GM23338 (cell line): ENCODE measurements at regions not wholly inside any gene's neighbourhood (a gene's known extent, or its start where the extent isn't known, plus 50 kb on each side); places are given as distances from the start of the nearest gene placed in this dataset.
A peak's percentile ranks its signal among the peaks of the same experiment; 100 is the strongest.

Source experiments
- ATAC-seq: fragments of 200-7000 bp; cut with Tn5 transposase; 3 replicates; pipeline ENCODE4 v1.9.1; 2020
- DNase-seq: peaks from one replicate; pipeline ENCODE4 v3.0.0-alpha.2; 2015; ENCODE audit warnings: low spot score
- H2AFZ ChIP-seq: fragments of 200-600 bp; sonication (generic); 2 replicates; pipeline ENCODE4 v1.8.0; 2016; ENCODE audit warnings: antibody characterized with exemption, mild to moderate bottlenecking, moderate library complexity
- H3F3A ChIP-seq: fragments of 200-600 bp; sonication (generic); replicated peaks from 2 replicates; pipeline ENCODE4 v1.8.0; 2017; ENCODE audit warnings: antibody characterized with exemption, mixed run types, low read depth
- H3K27ac ChIP-seq: fragments of 200-600 bp; sonication (generic); 2 replicates; pipeline ENCODE4 v1.6.1; 2016; ENCODE audit warnings: low read depth
- H3K27me3 ChIP-seq: fragments of 200-600 bp; sonication (generic); 2 replicates; pipeline ENCODE4 v1.8.0; 2016; ENCODE audit warnings: mild to moderate bottlenecking, mixed run types, moderate library complexity; ENCODE audit not compliant: insufficient read depth
- H3K36me3 ChIP-seq: fragments of 200-600 bp; sonication (generic); 2 replicates; pipeline ENCODE4 v1.8.0; 2016; ENCODE audit warnings: mild to moderate bottlenecking; ENCODE audit not compliant: insufficient read depth
- H3K4me1 ChIP-seq: fragments of 200-600 bp; sonication (generic); 2 replicates; pipeline ENCODE4 v1.8.0; 2016; ENCODE audit warnings: mild to moderate bottlenecking, moderate library complexity; ENCODE audit not compliant: insufficient read depth
- H3K4me2 ChIP-seq: fragments of 200-600 bp; sonication (generic); 2 replicates; pipeline ENCODE4 v1.7.1; 2017; ENCODE audit warnings: mixed run types
- H3K4me3 ChIP-seq: fragments of 200-600 bp; sonication (generic); 2 replicates; pipeline ENCODE4 v1.6.1; 2016; ENCODE audit warnings: mixed run types
- H3K79me2 ChIP-seq: fragments of 200-600 bp; sonication (generic); replicated peaks from 2 replicates; pipeline ENCODE4 v1.8.0; 2017; ENCODE audit warnings: mild to moderate bottlenecking; ENCODE audit not compliant: insufficient read depth
- H3K9me2 ChIP-seq: fragments of 200-600 bp; sonication (generic); 2 replicates; pipeline ENCODE4 v1.8.0; 2017; ENCODE audit not compliant: insufficient read depth
- H4K20me1 ChIP-seq: fragments of 200-600 bp; sonication (generic); replicated peaks from 2 replicates; pipeline ENCODE4 v1.8.0; 2017; ENCODE audit warnings: mild to moderate bottlenecking; ENCODE audit not compliant: insufficient read depth
- H3K27ac Mint-ChIP-seq: 2 replicates; pipeline ENCODE4 v1.8.0; 2020; ENCODE audit warnings: inconsistent platforms, mild to moderate bottlenecking, moderate library complexity, mixed read lengths
- H3K27me3 Mint-ChIP-seq: 3 replicates; pipeline ENCODE4 v1.8.0; 2022; ENCODE audit warnings: low read depth, mild to moderate bottlenecking, moderate library complexity, mixed read lengths, inconsistent platforms; ENCODE audit not compliant: insufficient read depth, poor library complexity
- H3K36me3 Mint-ChIP-seq: 3 replicates; pipeline ENCODE4 v1.8.0; 2021; ENCODE audit warnings: low read depth, mild to moderate bottlenecking, inconsistent platforms, moderate library complexity, mixed read lengths
- H3K4me1 Mint-ChIP-seq: 3 replicates; pipeline ENCODE4 v1.8.0; 2020; ENCODE audit warnings: mild to moderate bottlenecking, inconsistent platforms, mixed read lengths
- H3K4me3 Mint-ChIP-seq: 3 replicates; pipeline ENCODE4 v1.8.0; 2021; ENCODE audit warnings: moderate library complexity, mild to moderate bottlenecking, inconsistent platforms, mixed read lengths
- H3K9me3 Mint-ChIP-seq: 3 replicates; pipeline ENCODE4 v1.8.0; 2020; ENCODE audit warnings: moderate library complexity, mild to moderate bottlenecking, inconsistent platforms, mixed read lengths
- CREB1 ChIP-seq: fragments of 250-450 bp; sonication (Bioruptor Pico); IDR thresholded peaks from 2 replicates; pipeline ENCODE4 v1.5.0; 2020; ENCODE audit warnings: low read depth, mild to moderate bottlenecking, moderate library complexity
- CTCF ChIP-seq, 2 experiments: fragments of 200-600 bp in 1 of 2; sonication (generic) in 1 of 2; conservative IDR thresholded peaks; 2 replicates each; pipeline versions ENCODE4 v1.5.1 to v1.6.1; 2016 to 2017; ENCODE audit warnings: antibody characterized with exemption in 2 of 2, low read depth in 2 of 2, mild to moderate bottlenecking in 2 of 2, moderate library complexity in 1 of 2
- ETS1 ChIP-seq: IDR thresholded peaks from 2 replicates; pipeline ENCODE4 v1.6.1; 2016; ENCODE audit warnings: antibody characterized with exemption
- EZH2 ChIP-seq: fragments of 200-600 bp; sonication (generic); IDR thresholded peaks from one replicate; pipeline ENCODE4 v1.8.0; 2017; ENCODE audit warnings: antibody characterized with exemption, mild to moderate bottlenecking, low read depth; ENCODE audit not compliant: unreplicated experiment
- EZH2phosphoT487 ChIP-seq: fragments of 200-600 bp; sonication (generic); IDR thresholded peaks from one replicate; pipeline ENCODE4 v1.8.1; 2018; ENCODE audit warnings: antibody characterized with exemption; ENCODE audit not compliant: unreplicated experiment
- JUNB ChIP-seq: IDR thresholded peaks from one replicate; pipeline ENCODE4 v1.6.1; 2016; ENCODE audit warnings: antibody characterized with exemption; ENCODE audit not compliant: unreplicated experiment
- NANOG ChIP-seq: IDR thresholded peaks from 2 replicates; pipeline ENCODE4 v1.6.1; 2016; ENCODE audit warnings: antibody characterized with exemption, borderline replicate concordance
- POLR2AphosphoS5 ChIP-seq: IDR thresholded peaks from 2 replicates; pipeline ENCODE4 v1.6.1; 2016; ENCODE audit warnings: antibody characterized with exemption, low read depth
- STAT1 ChIP-seq: IDR thresholded peaks from one replicate; pipeline ENCODE4 v1.6.1; 2016; ENCODE audit warnings: antibody characterized with exemption; ENCODE audit not compliant: unreplicated experiment
- ZNF114 ChIP-seq: fragments of 250-450 bp; sonication (Bioruptor Pico); IDR thresholded peaks from 2 replicates; pipeline ENCODE4 v1.5.0; 2020; ENCODE audit warnings: mild to moderate bottlenecking, moderate library complexity
- ZNF331 ChIP-seq: fragments of 250-450 bp; sonication (Bioruptor Pico); IDR thresholded peaks from 2 replicates; pipeline ENCODE4 v1.5.0; 2020; ENCODE audit warnings: low read depth, mild to moderate bottlenecking, moderate library complexity
- TF ChIP-seq, protein P1 (sequence below): IDR thresholded peaks from one replicate; pipeline ENCODE4 v1.6.1; 2018; ENCODE audit warnings: antibody characterized with exemption; ENCODE audit not compliant: unreplicated experiment

- H3K27ac ChIP-seq: no peak overlapping the region
- no peak for ATAC-seq
- peak overlapping the region; percentile 60; the same call in 1 of the 2 replicates for H2AFZ ChIP-seq
- no peak overlapping the region for H3K4me2 ChIP-seq
- Mint-ChIP-seq H3K9me3 (no peaks in the 10 kb centered on the region), H3K27ac (no peak overlapping the region; the same call in 1 of the 2 replicates), H3K4me1 (peaks cover 13% of the 10 kb centered on the region), H3K27me3 (no peaks in the 10 kb centered on the region), H3K36me3 (no peaks in the 10 kb centered on the region), H3K4me3 (no peak overlapping the region)
- TF ChIP-seq ETS1 (no peak), POLR2AphosphoS5 (no peak), EZH2 (no peak), CREB1 (no peak), STAT1 (no peak), ZNF331 (CRISPR knock-in tag) (no peak), JUNB (no peak), CTCF (conservative IDR thresholded peaks at IDR 0.05; ENCODE audit: low read depth in 2 of 2) (no peak), NANOG (no peak), EZH2phosphoT487 (no peak), ZNF114 (CRISPR knock-in tag) (no peak)
- TF ChIP-seq, protein P1, sequence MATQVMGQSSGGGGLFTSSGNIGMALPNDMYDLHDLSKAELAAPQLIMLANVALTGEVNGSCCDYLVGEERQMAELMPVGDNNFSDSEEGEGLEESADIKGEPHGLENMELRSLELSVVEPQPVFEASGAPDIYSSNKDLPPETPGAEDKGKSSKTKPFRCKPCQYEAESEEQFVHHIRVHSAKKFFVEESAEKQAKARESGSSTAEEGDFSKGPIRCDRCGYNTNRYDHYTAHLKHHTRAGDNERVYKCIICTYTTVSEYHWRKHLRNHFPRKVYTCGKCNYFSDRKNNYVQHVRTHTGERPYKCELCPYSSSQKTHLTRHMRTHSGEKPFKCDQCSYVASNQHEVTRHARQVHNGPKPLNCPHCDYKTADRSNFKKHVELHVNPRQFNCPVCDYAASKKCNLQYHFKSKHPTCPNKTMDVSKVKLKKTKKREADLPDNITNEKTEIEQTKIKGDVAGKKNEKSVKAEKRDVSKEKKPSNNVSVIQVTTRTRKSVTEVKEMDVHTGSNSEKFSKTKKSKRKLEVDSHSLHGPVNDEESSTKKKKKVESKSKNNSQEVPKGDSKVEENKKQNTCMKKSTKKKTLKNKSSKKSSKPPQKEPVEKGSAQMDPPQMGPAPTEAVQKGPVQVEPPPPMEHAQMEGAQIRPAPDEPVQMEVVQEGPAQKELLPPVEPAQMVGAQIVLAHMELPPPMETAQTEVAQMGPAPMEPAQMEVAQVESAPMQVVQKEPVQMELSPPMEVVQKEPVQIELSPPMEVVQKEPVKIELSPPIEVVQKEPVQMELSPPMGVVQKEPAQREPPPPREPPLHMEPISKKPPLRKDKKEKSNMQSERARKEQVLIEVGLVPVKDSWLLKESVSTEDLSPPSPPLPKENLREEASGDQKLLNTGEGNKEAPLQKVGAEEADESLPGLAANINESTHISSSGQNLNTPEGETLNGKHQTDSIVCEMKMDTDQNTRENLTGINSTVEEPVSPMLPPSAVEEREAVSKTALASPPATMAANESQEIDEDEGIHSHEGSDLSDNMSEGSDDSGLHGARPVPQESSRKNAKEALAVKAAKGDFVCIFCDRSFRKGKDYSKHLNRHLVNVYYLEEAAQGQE: no peak
- no peak for DNase-seq
- no peaks in the 10 kb centered on the region for H3F3A ChIP-seq
- H3K27me3 ChIP-seq: no peaks in the 10 kb centered on the region
- H3K4me1 ChIP-seq: peaks cover 8% of the 10 kb centered on the region
- H4K20me1 ChIP-seq: no peaks in the 10 kb centered on the region
- H3K9me2 ChIP-seq: no peaks in the 10 kb centered on the region
- H3K4me3 ChIP-seq: no peak overlapping the region
- H3K79me2 ChIP-seq: no peaks in the 10 kb centered on the region
- H3K36me3 ChIP-seq: no peaks in the 10 kb centered on the region
Observed at GRCh38 chr14:22380571-22381407, 208.2 kb downstream of the DAD1 start.
